ENCODE measurements at regions not wholly inside any gene's neighbourhood (a gene's known extent, or its start where the extent isn't known, plus 50 kb on each side); places are given as distances from the start of the nearest gene placed in this dataset.

DNA sequence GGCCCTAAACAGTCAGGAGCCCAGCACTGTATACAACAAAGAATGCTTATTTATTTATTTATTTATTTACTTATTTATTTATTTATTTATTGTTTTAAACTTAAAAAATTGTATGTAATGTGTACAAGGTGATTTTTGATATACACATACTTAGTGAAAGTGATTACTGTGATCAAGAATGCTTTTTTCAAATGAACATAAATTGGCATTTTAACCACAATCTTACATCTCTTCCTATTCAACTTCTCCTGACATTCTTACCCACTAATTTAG lies 776.6 kb downstream of the TSN start:
- TF ChIP-seq, protein P1, sequence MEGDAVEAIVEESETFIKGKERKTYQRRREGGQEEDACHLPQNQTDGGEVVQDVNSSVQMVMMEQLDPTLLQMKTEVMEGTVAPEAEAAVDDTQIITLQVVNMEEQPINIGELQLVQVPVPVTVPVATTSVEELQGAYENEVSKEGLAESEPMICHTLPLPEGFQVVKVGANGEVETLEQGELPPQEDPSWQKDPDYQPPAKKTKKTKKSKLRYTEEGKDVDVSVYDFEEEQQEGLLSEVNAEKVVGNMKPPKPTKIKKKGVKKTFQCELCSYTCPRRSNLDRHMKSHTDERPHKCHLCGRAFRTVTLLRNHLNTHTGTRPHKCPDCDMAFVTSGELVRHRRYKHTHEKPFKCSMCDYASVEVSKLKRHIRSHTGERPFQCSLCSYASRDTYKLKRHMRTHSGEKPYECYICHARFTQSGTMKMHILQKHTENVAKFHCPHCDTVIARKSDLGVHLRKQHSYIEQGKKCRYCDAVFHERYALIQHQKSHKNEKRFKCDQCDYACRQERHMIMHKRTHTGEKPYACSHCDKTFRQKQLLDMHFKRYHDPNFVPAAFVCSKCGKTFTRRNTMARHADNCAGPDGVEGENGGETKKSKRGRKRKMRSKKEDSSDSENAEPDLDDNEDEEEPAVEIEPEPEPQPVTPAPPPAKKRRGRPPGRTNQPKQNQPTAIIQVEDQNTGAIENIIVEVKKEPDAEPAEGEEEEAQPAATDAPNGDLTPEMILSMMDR (IDR thresholded peaks at IDR 0.05; ENCODE audit: insufficient read depth, low read length), result no peak
- TF ChIP-seq GABPA (IDR thresholded peaks at IDR 0.05; ENCODE audit: low read depth), result no peak

All from HL-60 (cell line).